Choroid plexus epithelial cell (primary cell): ENCODE measurements at regions not wholly inside any gene's neighbourhood (a gene's known extent, or its start where the extent isn't known, plus 50 kb on each side); places are given as distances from the start of the nearest gene placed in this dataset.

Experiments
- DNase-seq: peaks from one replicate; pipeline ENCODE4 v3.0.0-alpha.2; 2010; ENCODE audit warnings: low read depth
- H3K4me3 ChIP-seq: 2 replicates; pipeline ENCODE4 v1.5.1; 2011; ENCODE audit warnings: low read depth, mild to moderate bottlenecking, control low read depth, low read length, moderate library complexity
- TF ChIP-seq, protein P1 (sequence below): conservative IDR thresholded peaks from 2 replicates; pipeline ENCODE4 v1.5.1; 2011; ENCODE audit warnings: low read depth, mild to moderate bottlenecking, control low read depth, inconsistent platforms, low read length, moderate library complexity

DNA sequence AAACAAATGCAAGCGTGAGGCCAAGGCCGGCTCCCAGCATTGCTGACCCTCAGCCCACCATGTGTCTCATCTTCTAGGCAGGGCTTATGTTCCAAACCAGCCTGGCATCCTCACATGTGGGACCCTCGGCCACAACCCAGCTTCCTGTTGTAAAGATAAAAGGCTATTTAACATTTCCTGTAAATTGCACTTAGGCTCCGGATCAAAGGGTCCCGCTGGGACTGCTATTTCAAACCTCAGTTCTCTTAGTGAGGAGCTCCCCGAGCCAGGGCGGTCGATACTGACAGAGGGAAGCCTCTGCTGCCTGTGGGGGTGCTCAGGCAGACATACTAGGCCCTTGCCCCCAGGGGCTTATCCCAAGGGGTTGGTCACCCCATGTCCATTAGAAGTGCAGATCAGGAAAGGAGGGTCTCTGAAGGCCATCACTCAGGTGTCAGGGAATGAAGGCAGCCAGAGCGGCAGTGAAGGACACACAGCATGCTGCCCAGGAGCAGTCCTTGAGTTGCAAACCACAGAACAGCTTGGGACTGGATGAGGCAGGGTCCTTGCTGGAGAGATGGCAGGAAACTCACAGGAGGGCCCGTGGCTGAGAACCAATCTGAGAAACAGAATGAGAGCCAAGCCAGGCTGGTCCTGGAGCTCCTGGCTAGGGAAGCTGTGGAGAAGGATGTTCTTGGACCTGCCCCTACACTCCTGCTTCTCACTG, 239.9 kb downstream of the TLE3 start:
- DNase-seq = no peak
- TF ChIP-seq, protein P1, sequence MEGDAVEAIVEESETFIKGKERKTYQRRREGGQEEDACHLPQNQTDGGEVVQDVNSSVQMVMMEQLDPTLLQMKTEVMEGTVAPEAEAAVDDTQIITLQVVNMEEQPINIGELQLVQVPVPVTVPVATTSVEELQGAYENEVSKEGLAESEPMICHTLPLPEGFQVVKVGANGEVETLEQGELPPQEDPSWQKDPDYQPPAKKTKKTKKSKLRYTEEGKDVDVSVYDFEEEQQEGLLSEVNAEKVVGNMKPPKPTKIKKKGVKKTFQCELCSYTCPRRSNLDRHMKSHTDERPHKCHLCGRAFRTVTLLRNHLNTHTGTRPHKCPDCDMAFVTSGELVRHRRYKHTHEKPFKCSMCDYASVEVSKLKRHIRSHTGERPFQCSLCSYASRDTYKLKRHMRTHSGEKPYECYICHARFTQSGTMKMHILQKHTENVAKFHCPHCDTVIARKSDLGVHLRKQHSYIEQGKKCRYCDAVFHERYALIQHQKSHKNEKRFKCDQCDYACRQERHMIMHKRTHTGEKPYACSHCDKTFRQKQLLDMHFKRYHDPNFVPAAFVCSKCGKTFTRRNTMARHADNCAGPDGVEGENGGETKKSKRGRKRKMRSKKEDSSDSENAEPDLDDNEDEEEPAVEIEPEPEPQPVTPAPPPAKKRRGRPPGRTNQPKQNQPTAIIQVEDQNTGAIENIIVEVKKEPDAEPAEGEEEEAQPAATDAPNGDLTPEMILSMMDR = no peak
- no peak overlapping the region for H3K4me3 ChIP-seq

- TF ChIP-seq, protein P1 = no peak
- DNase-seq = no peak
- no peak overlapping the region for H3K4me3 ChIP-seq
Observed at GRCh38 chr15:69858456-69858855, 239.3 kb downstream of the TLE3 start.

DNA sequence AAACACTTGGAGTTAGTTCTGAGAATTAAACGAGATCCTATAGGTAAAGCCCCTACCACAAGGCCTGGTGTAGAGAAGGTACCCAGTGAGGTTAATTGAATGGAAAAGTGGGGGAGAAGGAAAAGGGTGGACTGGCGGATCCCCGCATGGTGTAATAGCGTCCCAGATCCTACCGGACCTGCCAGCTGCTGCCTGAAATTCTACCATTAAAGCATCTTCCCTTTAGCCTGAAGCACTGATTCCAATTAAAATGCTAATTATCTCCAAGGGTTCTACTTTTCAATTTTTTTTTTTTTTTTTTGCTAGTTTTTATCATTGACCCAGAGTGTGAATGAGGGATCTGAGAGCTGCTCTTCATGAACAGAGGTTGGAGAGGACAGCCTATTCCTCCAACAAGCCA, 237.9 kb downstream of the TLE3 start:
- DNase-seq = no peak
- H3K4me3 ChIP-seq = no peak overlapping the region
- TF ChIP-seq, protein P1 = no peak

- TF ChIP-seq, protein P1 = no peak
- no peak overlapping the region for H3K4me3 ChIP-seq
- DNase-seq = no peak
Observed at GRCh38 chr15:69860321-69860720, 237.4 kb downstream of the TLE3 start.

DNA sequence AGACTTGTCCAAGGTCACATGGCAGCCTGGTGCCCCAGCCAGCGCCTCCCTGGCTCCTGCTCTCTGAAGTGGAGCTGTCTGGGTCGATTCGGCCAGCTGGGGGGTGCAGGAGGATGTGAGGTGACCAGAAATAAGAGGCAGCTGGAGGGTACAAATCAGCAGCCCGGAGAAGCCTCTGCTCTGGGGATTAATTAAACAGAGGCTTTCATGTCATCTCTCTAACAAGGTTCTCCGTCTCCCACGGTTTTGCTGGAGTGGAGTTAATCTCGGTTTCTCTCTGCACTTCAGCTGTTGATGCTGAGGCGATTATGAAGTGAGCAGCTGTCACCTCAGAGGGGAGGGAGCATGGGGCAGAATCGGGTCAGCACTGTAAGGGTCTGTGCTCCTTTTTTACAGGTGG, 236.8 kb downstream of the TLE3 start:
- TF ChIP-seq, protein P1 = no peak
- DNase-seq = no peak
- H3K4me3 ChIP-seq = no peak overlapping the region

- DNase-seq = peak; percentile 45
- TF ChIP-seq, protein P1 = peak; percentile 12
- no peak overlapping the region for H3K4me3 ChIP-seq
Observed at GRCh38 chr15:69861331-69862171, 236.2 kb downstream of the TLE3 start.
